HG02610 (cell line): ENCODE measurements at regions not wholly inside any gene's neighbourhood (a gene's known extent, or its start where the extent isn't known, plus 50 kb on each side); places are given as distances from the start of the nearest gene placed in this dataset.
A peak's percentile ranks its signal among the peaks of the same experiment; 100 is the strongest.
"Not testable (repeated sequence)": the region's sequence is repeated elsewhere in the genome, so short reads cannot be mapped to it uniquely, and the experiment has no call there.

Source experiments
- ATAC-seq: cut with Tn5 transposase; IDR thresholded peaks from one replicate; pipeline ENCODE4 v1.9.1; 2021; ENCODE audit warnings: mild to moderate bottlenecking, moderate library complexity; ENCODE audit not compliant: unreplicated experiment

- ATAC-seq, result no peak
These were observed 132.8 kb upstream of the TAF11L2 start for GRCh38 chr5:17364987-17365810.

- no peak for ATAC-seq
These were observed 132.3 kb upstream of the TAF11L2 start for GRCh38 chr5:17365811-17366138.

- no peak for ATAC-seq
These were observed 130.7 kb upstream of the TAF11L2 start for GRCh38 chr5:17367256-17367840.

- no peak for ATAC-seq
These were observed 127.4 kb upstream of the TAF11L2 start for GRCh38 chr5:17370651-17371050.

GRCh38 chr5:17373406-17373805 is 124.6 kb upstream of the TAF11L2 start:
- no peak for ATAC-seq

GRCh38 chr5:17373814-17374556 is 124.0 kb upstream of the TAF11L2 start:
- ATAC-seq, result no peak

- ATAC-seq, result no peak
These were observed 122.9 kb upstream of the TAF11L2 start for GRCh38 chr5:17374973-17375742.

- not testable (repeated sequence) for ATAC-seq
These were observed 122.1 kb upstream of the TAF11L2 start for GRCh38 chr5:17375886-17376285.

GRCh38 chr5:17378346-17378997 is 119.6 kb upstream of the TAF11L2 start:
- no peak for ATAC-seq

- ATAC-seq, result no peak
These were observed 118.7 kb upstream of the TAF11L2 start for GRCh38 chr5:17379100-17379951.

GRCh38 chr5:17381932-17382331 is 116.1 kb upstream of the TAF11L2 start:
- no peak for ATAC-seq

- ATAC-seq, result no peak
These were observed 114.5 kb upstream of the TAF11L2 start for GRCh38 chr5:17383526-17383925.

- no peak for ATAC-seq
These were observed 113.8 kb upstream of the TAF11L2 start for GRCh38 chr5:17384181-17384580.

GRCh38 chr5:17388717-17389116 is 109.3 kb upstream of the TAF11L2 start:
- ATAC-seq, result no peak

- no peak for ATAC-seq
These were observed 103.9 kb upstream of the TAF11L2 start for GRCh38 chr5:17394086-17394485.

GRCh38 chr5:17395106-17395880 is 102.7 kb upstream of the TAF11L2 start:
- ATAC-seq, result no peak

- ATAC-seq, result peak; percentile 62
These were observed 101.8 kb upstream of the TAF11L2 start for GRCh38 chr5:17396247-17396646.

GRCh38 chr5:17398431-17398830 is 99.6 kb upstream of the TAF11L2 start:
- peak; percentile 85 for ATAC-seq
